Gastroesophageal sphincter (tissue), 4 donors: ENCODE measurements at regions not wholly inside any gene's neighbourhood (a gene's known extent, or its start where the extent isn't known, plus 50 kb on each side); places are given as distances from the start of the nearest gene placed in this dataset.

ENCODE experiments used
- ATAC-seq: fragments of 150-250 bp; one replicate; pipeline ENCODE4 v1.9.1; 2016; ENCODE audit warnings: mild to moderate bottlenecking, moderate library complexity
- H3K27ac ChIP-seq, 4 donors: fragments of 200-600 bp; sonication (generic) in 3 of 4; 1 replicate in 3 of 4; 2 replicates in 1 of 4; pipeline ENCODE4 v1.5.1; 2016 to 2019
- H3K27me3 ChIP-seq: fragments of 200-600 bp; sonication (generic); one replicate; pipeline ENCODE4 v1.5.1; 2019
- H3K36me3 ChIP-seq, 2 donors: fragments of 200-600 bp; sonication (generic); one replicate each; pipeline ENCODE4 v1.5.1; 2019; ENCODE audit warnings: control low read depth in 1 of 2
- H3K4me1 ChIP-seq, 3 donors: fragments of 200-600 bp; sonication (generic); 1 replicate in 2 of 3; 2 replicates in 1 of 3; pipeline ENCODE4 v1.5.1; 2016 to 2019; ENCODE audit warnings: control low read depth in 2 of 3
- H3K4me3 ChIP-seq, 2 donors: fragments of 200-600 bp; sonication (generic); one replicate each; pipeline ENCODE4 v1.5.1; 2019; ENCODE audit warnings: mild to moderate bottlenecking in 1 of 2, moderate library complexity in 1 of 2
- H3K9me3 ChIP-seq, 3 donors: fragments of 200-600 bp; sonication (generic); one replicate each; pipeline ENCODE4 v1.5.1; 2017 to 2019; ENCODE audit warnings: control low read depth in 2 of 3
- CTCF ChIP-seq, 4 experiments: fragments of 200-600 bp in 2 of 4; fragments of 450-650 bp in 2 of 4; sonication (generic) in 1 of 4; IDR thresholded peaks; one replicate each; pipeline ENCODE4 v1.5.1; 2017 to 2019; ENCODE audit warnings: antibody characterized with exemption in 4 of 4, mild to moderate bottlenecking in 2 of 4, moderate library complexity in 2 of 4
- EP300 ChIP-seq: sonication (generic); formaldehyde crosslinking; IDR thresholded peaks from one replicate; pipeline ENCODE4 v1.6.1; 2017; ENCODE audit warnings: antibody characterized with exemption, mild to moderate bottlenecking
- POLR2A ChIP-seq, 2 donors: fragments of 450-650 bp; IDR thresholded peaks; one replicate each; pipeline ENCODE4 v1.6.1; 2017; ENCODE audit warnings: antibody characterized with exemption in 2 of 2, mild to moderate bottlenecking in 2 of 2, moderate library complexity in 1 of 2
- POLR2AphosphoS5 ChIP-seq: sonication (generic); formaldehyde crosslinking; IDR thresholded peaks from one replicate; pipeline ENCODE4 v1.6.1; 2017; ENCODE audit warnings: antibody characterized with exemption
- WGBS, 2 donors: methylation state at CpG; one replicate each; pipeline ENCODE4 v1.1.5; 2018; ENCODE audit warnings: low coverage in 1 of 2; 5-methylcytosine and 5-hydroxymethylcytosine counted together

GRCh38 chr3:7927015-7927414 lies 574.6 kb upstream of the LMCD1 start:
- WGBS, 2 donors, result 75 to 93% methylated on average over 1 of the region's 1 CpG
- H3K9me3 ChIP-seq, result no peaks in the 10 kb centered on the region
- ATAC-seq, result no peak
- H3K36me3 ChIP-seq, result no peaks in the 10 kb centered on the region
- no peak for TF ChIP-seq POLR2A (IDR thresholded peaks at IDR 0.05)
- TF ChIP-seq POLR2AphosphoS5, result no peak
- H3K4me1 ChIP-seq, result no peaks in the 10 kb centered on the region
- no peaks in the 10 kb centered on the region for H3K27me3 ChIP-seq
- H3K4me3 ChIP-seq, result no peak overlapping the region
- H3K27ac ChIP-seq, result no peak overlapping the region

GRCh38 chr3:7927864-7928263 lies 573.8 kb upstream of the LMCD1 start:
- no peaks in the 10 kb centered on the region for H3K4me1 ChIP-seq
- H3K9me3 ChIP-seq, result no peaks in the 10 kb centered on the region
- ATAC-seq, result no peak
- H3K27ac ChIP-seq, result no peak overlapping the region
- no peak for TF ChIP-seq POLR2AphosphoS5
- no peak for TF ChIP-seq POLR2A (IDR thresholded peaks at IDR 0.05)
- no peak for TF ChIP-seq CTCF (IDR thresholded peaks at IDR 0.05)
- TF ChIP-seq EP300, result no peak
- no peaks in the 10 kb centered on the region for H3K27me3 ChIP-seq
- no peaks in the 10 kb centered on the region for H3K36me3 ChIP-seq
- no peak overlapping the region for H3K4me3 ChIP-seq

- H3K36me3 ChIP-seq, result no peaks in the 10 kb centered on the region
- H3K27ac ChIP-seq, result no peak overlapping the region
- TF ChIP-seq CTCF (IDR thresholded peaks at IDR 0.05) (no peak), POLR2A (IDR thresholded peaks at IDR 0.05) (no peak), POLR2AphosphoS5 (no peak), EP300 (no peak)
- 50 to 55% methylated on average over 2 of the region's 2 CpGs for WGBS, 2 donors
- H3K9me3 ChIP-seq, result peaks cover 0 to 8% (median 0%) of the 10 kb centered on the region in 3 donors
- ATAC-seq, result no peak
- H3K27me3 ChIP-seq, result no peaks in the 10 kb centered on the region
- no peaks in the 10 kb centered on the region for H3K4me1 ChIP-seq
- no peak overlapping the region for H3K4me3 ChIP-seq
These were observed 572.2 kb upstream of the LMCD1 start for GRCh38 chr3:7929319-7929889.

- peaks cover 0 to 21% (median 0%) of the 10 kb centered on the region in 3 donors for H3K9me3 ChIP-seq
- WGBS, 2 donors, result no CpG with 5 or more reads among the region's 2 CpGs
- no peak for ATAC-seq
These were observed 567.3 kb upstream of the LMCD1 start for GRCh38 chr3:7934362-7934761.

GRCh38 chr3:7947930-7948329 lies 553.7 kb upstream of the LMCD1 start:
- Histone ChIP-seq H3K4me1 (no peaks in the 10 kb centered on the region), H3K27me3 (no peaks in the 10 kb centered on the region), H3K4me3 (no peak overlapping the region), H3K36me3 (no peaks in the 10 kb centered on the region), H3K27ac (no peak overlapping the region), H3K9me3 (no peaks in the 10 kb centered on the region)
- no peak for ATAC-seq
- TF ChIP-seq POLR2A (IDR thresholded peaks at IDR 0.05), result no peak
- no peak for TF ChIP-seq CTCF (IDR thresholded peaks at IDR 0.05)
- no peak for TF ChIP-seq POLR2AphosphoS5

More at GRCh38 chr3:7934362-7934761, 567.3 kb upstream of the LMCD1 start:
- Histone ChIP-seq H3K27me3 (no peaks in the 10 kb centered on the region), H3K4me1 (no peaks in the 10 kb centered on the region), H3K4me3 (no peak overlapping the region), H3K36me3 (no peaks in the 10 kb centered on the region), H3K27ac (no peak overlapping the region)
- TF ChIP-seq POLR2A (IDR thresholded peaks at IDR 0.05) (no peak), EP300 (no peak), CTCF (IDR thresholded peaks at IDR 0.05) (no peak), POLR2AphosphoS5 (no peak)
